ENCODE measurements at regions not wholly inside any gene's neighbourhood (a gene's known extent, or its start where the extent isn't known, plus 50 kb on each side); places are given as distances from the start of the nearest gene placed in this dataset.
"Not testable (repeated sequence)": the region's sequence is repeated elsewhere in the genome, so short reads cannot be mapped to it uniquely, and the experiment has no call there.

DNA sequence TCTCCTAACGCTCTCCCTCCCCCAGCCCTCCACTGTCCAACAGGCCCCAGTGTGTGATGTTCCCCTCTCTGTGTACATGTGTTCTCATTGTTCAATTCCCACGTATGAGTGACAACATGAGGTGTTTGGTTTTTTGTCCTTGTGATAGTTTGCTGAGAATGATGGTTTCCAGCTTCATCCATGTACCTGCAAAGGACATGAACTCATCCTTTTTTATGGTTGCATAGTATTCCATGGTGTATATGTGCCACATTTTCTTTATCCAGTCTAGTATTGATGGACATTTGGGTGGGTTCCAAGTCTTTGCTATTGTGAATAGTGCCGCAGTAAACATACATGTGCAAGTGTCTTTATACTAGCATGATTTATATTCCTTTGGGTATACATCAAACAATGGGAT, 347.4 kb downstream of the MAGEE1 start:
- intact Hi-C loops (cut with DNase I); H3K4me1 ChIP-seq; H3K36me3 ChIP-seq (ENCODE audit: insufficient read depth in 1 of 2, low read depth in 1 of 2); DNase-seq; ATAC-seq; H3K27ac ChIP-seq; H3K4me3 ChIP-seq; H3K27me3 ChIP-seq (ENCODE audit: insufficient read depth in 3 of 3, low read length in 2 of 3); H3K9me3 ChIP-seq: not testable (repeated sequence)
- 76 to 94% (median 89%) methylated on average over 3 of the region's 3 CpGs for WGBS, 3 donors

- no peak overlapping the region for H3K27ac ChIP-seq
- ATAC-seq (no peak), DNase-seq (no peak)
- H3K9me3 ChIP-seq = no peaks in the 10 kb centered on the region
- no peaks in the 10 kb centered on the region for H3K4me1 ChIP-seq
- WGBS, 3 donors = 41 to 54% (median 48%) methylated on average over 2 of the region's 2 CpGs
- no peak overlapping the region for H3K4me3 ChIP-seq
- intact Hi-C loops (cut with DNase I) = no loop called here
- H3K27me3 ChIP-seq (ENCODE audit: insufficient read depth in 3 of 3, low read length in 2 of 3) = no peaks in the 10 kb centered on the region
- H3K36me3 ChIP-seq (ENCODE audit: insufficient read depth in 1 of 2, low read depth in 1 of 2) = no peaks in the 10 kb centered on the region
- no peak for TF ChIP-seq CTCF (IDR thresholded peaks at IDR 0.05)
Measured at GRCh38 chrX:76796311-76796710, 368.8 kb downstream of the MAGEE1 start.

- Histone ChIP-seq H3K27ac (no peak overlapping the region), H3K4me3 (no peak overlapping the region), H3K9me3 (no peaks in the 10 kb centered on the region), H3K27me3 (ENCODE audit: insufficient read depth in 3 of 3, low read length in 2 of 3) (peaks cover 0 to 3% (median 0%) of the 10 kb centered on the region in 3 donors), H3K4me1 (no peaks in the 10 kb centered on the region), H3K36me3 (ENCODE audit: insufficient read depth in 1 of 2, low read depth in 1 of 2) (no peaks in the 10 kb centered on the region)
- intact Hi-C loops (cut with DNase I) = no loop called here
- 60 to 78% (median 75%) methylated on average over 3 of the region's 3 CpGs for WGBS, 3 donors
- no peak for TF ChIP-seq CTCF (IDR thresholded peaks at IDR 0.05)
- ATAC-seq = no peak
- no peak for DNase-seq
Measured at GRCh38 chrX:76802708-76803107, 375.2 kb downstream of the MAGEE1 start.

GRCh38 chrX:76815754-76816153, 388.2 kb downstream of the MAGEE1 start:
- Histone ChIP-seq H3K36me3 (ENCODE audit: insufficient read depth in 1 of 2, low read depth in 1 of 2) (no peaks in the 10 kb centered on the region), H3K27ac (no peak overlapping the region), H3K27me3 (ENCODE audit: insufficient read depth in 3 of 3, low read length in 2 of 3) (no peaks in the 10 kb centered on the region), H3K9me3 (no peaks in the 10 kb centered on the region), H3K4me3 (no peak overlapping the region), H3K4me1 (no peaks in the 10 kb centered on the region)
- intact Hi-C loops (cut with DNase I) = no loop called here
- DNase-seq (no peak), ATAC-seq (no peak)
- WGBS, 3 donors = 41 to 71% (median 66%) methylated on average over 3 of the region's 3 CpGs
- TF ChIP-seq CTCF (IDR thresholded peaks at IDR 0.05) = no peak

DNA sequence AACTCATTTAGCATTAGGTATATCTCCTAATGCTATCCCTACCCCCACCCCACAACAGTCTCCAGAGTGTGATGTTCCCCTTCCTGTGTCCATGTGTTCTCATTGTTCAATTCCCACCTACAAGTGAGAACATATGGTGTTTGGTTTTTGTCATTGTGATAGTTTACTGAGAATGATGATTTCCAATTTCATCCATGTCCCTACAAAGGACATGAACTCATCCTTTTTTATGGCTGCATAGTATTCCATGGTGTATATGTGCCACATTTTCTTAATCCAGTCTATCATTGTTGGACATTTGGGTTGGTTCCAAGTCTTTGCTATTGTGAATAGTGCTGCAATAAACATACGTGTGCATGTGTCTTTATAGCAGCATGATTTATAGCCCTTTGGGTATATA, 389.8 kb downstream of the MAGEE1 start:
- DNase-seq; H3K4me3 ChIP-seq; H3K4me1 ChIP-seq; intact Hi-C loops (cut with DNase I); ATAC-seq; H3K27ac ChIP-seq; H3K9me3 ChIP-seq; H3K27me3 ChIP-seq (ENCODE audit: insufficient read depth in 3 of 3, low read length in 2 of 3); H3K36me3 ChIP-seq (ENCODE audit: insufficient read depth in 1 of 2, low read depth in 1 of 2): not testable (repeated sequence)
- no CpG with 5 or more reads among the region's 1 CpG for WGBS, 3 donors

DNA sequence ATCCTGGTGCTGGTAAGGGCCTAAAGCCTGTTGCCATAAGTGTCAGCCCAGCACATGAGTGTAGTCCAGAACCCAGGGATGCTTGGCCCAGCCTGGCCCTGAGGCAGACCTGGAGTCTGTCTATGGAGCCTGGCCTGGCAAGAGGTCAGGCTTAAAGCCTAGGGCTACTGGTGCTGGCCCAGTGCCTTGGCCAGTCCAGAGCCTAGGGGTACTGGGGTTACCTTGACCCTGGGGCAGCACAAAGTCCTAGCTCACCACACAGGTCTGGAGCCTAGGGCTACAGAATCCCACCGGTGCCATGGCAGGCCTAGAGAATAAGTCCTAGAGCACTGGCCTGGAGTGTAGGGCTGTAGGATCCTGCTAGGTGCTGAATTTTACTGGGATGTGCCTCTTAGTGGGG, 393.8 kb downstream of the MAGEE1 start:
- Histone ChIP-seq H3K27me3 (ENCODE audit: insufficient read depth in 3 of 3, low read length in 2 of 3) (no peaks in the 10 kb centered on the region), H3K4me3 (no peak overlapping the region), H3K9me3 (peaks cover 4% of the 10 kb centered on the region), H3K4me1 (no peaks in the 10 kb centered on the region), H3K36me3 (ENCODE audit: insufficient read depth in 1 of 2, low read depth in 1 of 2) (no peaks in the 10 kb centered on the region), H3K27ac (no peak overlapping the region)
- WGBS, 3 donors = 73 to 100% (median 85%) methylated on average over 1 of the region's 1 CpG
- intact Hi-C loops (cut with DNase I) = no loop called here
- ATAC-seq = no peak
- no peak for TF ChIP-seq CTCF (IDR thresholded peaks at IDR 0.05)
- no peak for DNase-seq

All from psoas muscle (tissue), 7 donors.